GM18517 (cell line): ENCODE measurements at regions not wholly inside any gene's neighbourhood (a gene's known extent, or its start where the extent isn't known, plus 50 kb on each side); places are given as distances from the start of the nearest gene placed in this dataset.
"Not testable (repeated sequence)": the region's sequence is repeated elsewhere in the genome, so short reads cannot be mapped to it uniquely, and the experiment has no call there.

Experiments used
- ATAC-seq: cut with Tn5 transposase; IDR thresholded peaks from one replicate; pipeline ENCODE4 v1.9.1; 2021; ENCODE audit warnings: mild to moderate bottlenecking, moderate library complexity; ENCODE audit not compliant: unreplicated experiment

DNA sequence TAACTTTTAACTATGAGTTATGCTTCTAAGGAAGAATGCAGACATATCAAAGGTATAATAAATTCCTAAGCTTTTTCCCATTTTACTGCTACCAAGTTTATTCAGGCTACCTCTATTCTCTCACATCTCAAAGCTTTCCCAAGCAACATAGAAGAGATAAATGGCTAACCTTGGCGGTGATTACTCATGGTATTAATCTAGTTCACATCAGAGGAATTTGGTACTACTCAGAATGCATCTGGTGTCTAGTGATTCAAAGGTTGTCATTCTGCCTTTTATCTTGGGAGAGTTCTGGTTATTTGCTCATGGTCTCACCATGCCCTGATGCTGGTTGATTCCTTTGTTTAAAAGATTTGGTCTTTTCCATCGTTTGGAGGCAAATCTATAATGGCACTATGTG, 182.7 kb downstream of the TAF11L14 start:
- ATAC-seq, result no peak

- no peak for ATAC-seq
These were observed 183.7 kb downstream of the TAF11L14 start for GRCh38 chr5:17817990-17818389.

DNA sequence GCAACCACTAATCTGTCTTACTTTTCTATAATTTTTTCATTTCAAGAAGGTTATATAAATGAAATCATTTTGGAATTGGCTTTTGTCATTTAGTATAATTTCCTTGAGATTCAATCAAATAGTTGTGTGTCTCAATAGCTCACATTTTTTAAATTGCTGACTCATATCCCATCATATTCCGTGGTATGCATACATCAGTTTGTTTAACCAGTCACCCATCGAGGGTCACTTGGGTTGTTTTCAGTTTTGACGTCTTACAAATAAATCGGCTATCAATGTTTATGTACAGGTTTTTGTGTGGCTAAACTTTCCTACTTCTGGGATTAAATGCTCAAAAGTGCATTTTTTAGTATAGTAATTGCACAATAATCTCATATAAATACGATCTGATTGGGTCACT, 185.5 kb downstream of the TAF11L14 start:
- no peak for ATAC-seq

DNA sequence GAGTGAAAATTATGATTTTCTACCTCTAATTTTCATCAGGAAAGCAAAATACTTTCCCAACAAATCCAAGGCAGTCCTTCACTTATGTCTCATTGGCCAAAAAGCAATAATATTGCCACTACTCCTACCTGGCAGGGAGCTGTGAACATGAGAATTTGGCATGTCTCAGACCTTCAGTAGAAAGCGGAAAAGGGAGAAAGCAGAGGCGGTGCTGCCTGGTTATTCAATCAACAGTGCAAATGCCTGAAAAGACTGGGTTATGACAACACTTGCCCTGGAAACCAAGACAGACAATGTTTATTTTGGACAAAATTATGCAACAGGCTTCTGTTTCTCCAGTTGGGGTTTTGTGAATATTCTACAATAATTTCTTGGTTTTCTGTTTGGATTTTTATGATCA, 194.4 kb downstream of the TAF11L14 start:
- ATAC-seq, result no peak

DNA sequence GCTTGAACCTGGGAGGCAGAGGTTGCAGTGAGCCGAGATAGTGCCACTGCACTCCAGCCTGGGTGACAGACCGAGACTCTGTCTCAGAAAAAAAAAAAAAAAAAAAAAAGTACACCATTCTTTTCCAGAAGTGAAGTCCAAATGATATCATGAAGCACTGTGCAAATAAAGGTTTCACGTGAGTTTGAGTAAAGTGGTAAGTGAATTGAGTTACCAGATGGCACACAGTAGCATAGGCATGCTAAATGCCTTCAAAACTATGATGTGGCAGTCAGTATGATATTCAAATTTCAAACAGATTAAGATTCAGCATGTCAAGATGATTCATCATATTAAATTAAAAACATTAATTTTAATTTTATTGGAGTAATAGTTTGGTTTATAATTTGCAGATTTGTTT, 195.2 kb downstream of the TAF11L14 start:
- no peak for ATAC-seq

DNA sequence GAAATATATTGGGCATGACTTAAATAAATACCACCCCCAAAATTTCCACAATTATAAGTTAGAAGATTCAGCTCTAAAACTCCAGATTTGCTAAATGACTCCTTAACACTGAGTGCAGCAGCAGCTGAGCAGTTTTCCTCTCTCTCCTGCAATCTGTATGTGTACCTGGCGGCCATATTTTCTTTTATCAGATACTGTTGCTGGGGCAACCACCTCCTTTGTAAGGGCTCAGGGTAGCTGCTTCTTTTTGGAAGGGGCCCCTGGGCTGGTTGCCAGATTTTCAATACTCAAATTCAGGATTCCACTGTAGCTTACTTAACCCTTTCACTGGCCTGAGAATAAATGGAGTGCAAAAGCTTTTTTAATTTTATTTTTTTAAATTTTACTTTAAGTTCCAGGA, 197.0 kb downstream of the TAF11L14 start:
- ATAC-seq, result no peak

GRCh38 chr5:17832949-17833745, 198.9 kb downstream of the TAF11L14 start:
- no peak for ATAC-seq

GRCh38 chr5:17837757-17838156, 203.5 kb downstream of the TAF11L14 start:
- ATAC-seq, result no peak

DNA sequence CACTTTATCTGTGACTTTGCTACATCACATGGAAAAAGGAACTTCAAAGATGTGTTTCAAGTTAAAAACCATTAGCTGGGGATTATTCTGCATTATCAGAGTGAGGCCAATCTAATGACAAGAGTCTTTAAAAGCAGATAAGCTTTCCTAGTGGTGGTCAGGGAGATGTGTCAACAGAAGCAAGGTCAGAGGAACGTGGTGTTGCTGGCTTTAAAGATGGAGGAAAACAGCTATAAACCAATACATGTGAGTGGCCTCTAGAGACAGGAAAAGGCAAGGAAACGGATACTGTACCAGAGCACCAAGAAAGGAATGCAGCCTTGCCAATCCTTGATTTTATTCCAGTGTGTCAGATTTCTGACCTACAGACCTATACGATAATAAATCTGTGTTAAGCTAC, 204.2 kb downstream of the TAF11L14 start:
- no peak for ATAC-seq

- no peak for ATAC-seq
These were observed 205.6 kb downstream of the TAF11L14 start for GRCh38 chr5:17839848-17840247.

DNA sequence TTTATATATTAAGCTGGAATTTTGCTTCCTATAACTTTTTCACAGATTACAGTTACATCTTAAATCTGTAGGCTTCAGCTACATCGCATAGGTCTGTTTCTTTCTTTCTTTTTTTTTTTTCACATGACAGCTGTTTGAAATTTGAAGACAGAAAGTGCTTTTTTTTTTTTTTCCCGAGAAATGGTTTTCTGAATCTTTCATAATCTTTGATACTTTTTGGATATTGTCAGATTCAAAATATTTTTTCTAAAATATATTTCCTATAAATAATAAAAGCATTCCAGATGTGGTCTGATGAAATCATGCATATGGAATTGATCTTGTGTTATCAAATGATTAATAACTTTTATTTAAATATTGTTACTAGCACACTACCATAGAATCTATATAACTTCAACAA, 212.2 kb downstream of the TAF11L14 start:
- ATAC-seq, result no peak

- ATAC-seq, result no peak
These were observed 213.0 kb downstream of the TAF11L14 start for GRCh38 chr5:17847286-17847685.

- ATAC-seq, result no peak
These were observed 217.9 kb downstream of the TAF11L14 start for GRCh38 chr5:17852111-17852510.

GRCh38 chr5:17852740-17853139, 218.5 kb downstream of the TAF11L14 start:
- ATAC-seq, result no peak

DNA sequence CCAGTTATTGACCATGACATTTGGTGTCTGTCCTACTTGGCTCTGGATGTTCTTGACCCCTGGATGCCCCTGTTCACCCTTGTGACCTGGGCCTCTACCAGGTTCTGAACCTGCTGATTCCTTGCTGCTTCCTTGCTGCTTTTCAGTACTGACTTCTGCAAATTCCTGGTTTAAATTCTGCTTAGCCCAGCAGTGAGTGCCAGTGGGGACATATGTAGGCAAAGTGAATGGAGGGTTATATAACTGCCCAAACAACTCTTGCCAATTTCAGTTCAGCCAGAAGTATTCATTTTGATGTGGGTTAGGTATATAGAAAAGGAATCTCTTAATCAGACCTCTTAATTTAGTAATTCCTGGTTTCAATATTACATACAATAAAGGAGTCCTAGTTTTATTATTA, 220.6 kb downstream of the TAF11L14 start:
- ATAC-seq, result no peak

DNA sequence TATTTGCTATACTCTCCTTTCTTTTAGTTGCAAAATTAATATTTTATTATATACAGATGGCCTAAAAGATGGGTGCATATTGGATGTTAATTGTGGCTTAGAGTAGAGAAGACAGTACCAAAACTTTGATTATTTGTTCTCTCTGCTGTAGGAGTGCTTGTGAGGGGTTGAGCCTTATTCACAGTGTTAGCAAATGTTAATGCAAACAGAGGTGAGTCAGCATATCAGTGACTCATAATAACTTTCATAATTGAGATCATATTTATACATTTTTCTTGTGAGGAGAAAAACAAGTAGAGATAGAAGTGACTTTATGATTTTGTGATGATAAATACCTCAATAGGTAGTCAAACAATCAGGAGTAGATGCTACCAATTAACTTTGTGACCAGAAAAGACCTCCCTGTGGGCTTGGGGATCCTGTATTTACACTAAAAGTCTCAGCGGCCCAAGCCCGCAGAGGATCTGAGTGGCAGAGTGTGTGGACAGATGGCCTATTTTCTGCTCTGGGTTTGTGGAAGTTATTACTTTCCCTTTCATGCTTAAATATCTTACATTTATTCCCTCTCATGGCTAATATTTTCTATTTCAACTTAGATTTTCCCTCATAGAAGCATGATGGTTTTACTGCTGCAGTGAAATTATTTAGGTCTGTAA, 226.5 kb downstream of the TAF11L14 start:
- ATAC-seq, result no peak

- ATAC-seq, result not testable (repeated sequence)
These were observed 230.6 kb downstream of the TAF11L14 start for GRCh38 chr5:17864903-17865302.

- ATAC-seq, result not testable (repeated sequence)
These were observed 231.7 kb downstream of the TAF11L14 start for GRCh38 chr5:17865966-17866365.

GRCh38 chr5:17872204-17872603, 237.9 kb downstream of the TAF11L14 start:
- no peak for ATAC-seq

GRCh38 chr5:17878541-17878940, 244.3 kb downstream of the TAF11L14 start:
- ATAC-seq, result no peak

- ATAC-seq, result no peak
These were observed 245.0 kb downstream of the TAF11L14 start for GRCh38 chr5:17879276-17879675.

- no peak for ATAC-seq
These were observed 246.6 kb downstream of the TAF11L14 start for GRCh38 chr5:17880869-17881268.
